ENCODE measurements at regions not wholly inside any gene's neighbourhood (a gene's known extent, or its start where the extent isn't known, plus 50 kb on each side); places are given as distances from the start of the nearest gene placed in this dataset.
"Not testable (repeated sequence)": the region's sequence is repeated elsewhere in the genome, so short reads cannot be mapped to it uniquely, and the experiment has no call there.

DNA sequence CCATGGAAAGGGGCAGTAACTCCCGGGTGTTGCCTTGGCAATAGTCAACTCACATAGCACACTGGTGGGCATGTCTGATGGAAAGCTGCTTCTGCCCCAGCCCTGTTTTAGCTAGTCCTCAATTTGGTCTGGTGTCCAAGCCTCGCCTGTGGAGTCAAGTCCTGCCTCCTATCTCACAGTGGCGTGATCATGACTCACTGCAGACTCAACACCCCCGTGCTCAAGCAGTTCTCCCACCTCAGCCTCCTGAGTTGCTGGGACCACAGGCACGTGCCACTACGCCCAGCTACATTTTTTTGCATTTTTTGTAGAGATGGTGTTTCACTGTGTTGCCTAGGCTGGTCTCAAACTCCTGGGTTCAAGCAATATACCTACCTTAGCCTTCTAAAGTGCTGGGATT lies 218.9 kb upstream of the FRG2C start:
- not testable (repeated sequence) for H3K4me3 ChIP-seq (replicated peaks; ENCODE audit: low read depth, low read length); DNase-seq (ENCODE audit: low read depth)

GRCh38 chr3:75446948-75447347 lies 217.2 kb upstream of the FRG2C start:
- not testable (repeated sequence) for DNase-seq (ENCODE audit: low read depth); H3K4me3 ChIP-seq (replicated peaks; ENCODE audit: low read depth, low read length)

DNA sequence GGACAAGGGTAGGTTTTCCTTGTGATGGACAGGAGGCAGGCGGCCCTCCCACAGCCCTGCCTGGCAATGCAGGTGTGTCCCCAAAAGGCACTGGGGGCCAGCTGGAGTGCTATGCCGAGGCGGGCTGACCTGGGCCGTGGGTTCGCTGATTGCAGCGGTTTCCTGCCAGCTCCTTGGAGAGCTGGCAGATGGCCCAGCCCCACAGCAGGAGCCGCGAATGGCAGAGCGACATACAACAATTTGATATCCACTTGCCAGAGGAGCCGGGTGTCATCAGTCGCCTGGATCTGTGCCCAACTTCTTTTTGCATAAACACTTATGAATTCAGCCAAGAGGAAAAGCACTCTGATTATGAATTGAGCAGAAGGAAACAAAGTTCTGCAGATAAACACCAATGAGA lies 210.8 kb upstream of the FRG2C start:
- not testable (repeated sequence) for H3K4me3 ChIP-seq (replicated peaks; ENCODE audit: low read depth, low read length); DNase-seq (ENCODE audit: low read depth)

- H3K4me3 ChIP-seq (replicated peaks; ENCODE audit: low read depth, low read length); DNase-seq (ENCODE audit: low read depth): not testable (repeated sequence)
Measured at GRCh38 chr3:75453839-75454238, 210.3 kb upstream of the FRG2C start.

DNA sequence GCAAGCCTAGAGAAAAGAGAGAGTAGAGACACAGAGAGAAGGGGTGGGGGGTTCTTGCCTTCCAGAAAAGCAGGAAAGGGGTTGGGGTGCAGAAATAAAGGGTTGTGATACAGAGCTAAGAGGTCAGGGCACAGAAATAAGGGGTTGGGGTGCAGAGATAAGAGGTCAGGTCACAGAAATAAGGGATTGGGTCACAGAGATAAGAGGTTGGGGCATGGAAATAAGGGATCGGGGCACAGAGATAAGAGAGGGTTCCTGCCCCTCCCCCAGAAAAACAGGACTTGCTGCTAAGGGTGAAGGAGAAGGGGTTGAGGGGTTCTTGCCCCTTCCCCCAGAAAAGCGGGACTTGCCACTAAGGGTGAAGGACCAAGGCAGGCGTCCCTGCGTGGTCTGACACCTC lies 189.6 kb upstream of the FRG2C start:
- not testable (repeated sequence) for DNase-seq (ENCODE audit: low read depth); H3K4me3 ChIP-seq (replicated peaks; ENCODE audit: low read depth, low read length)

- H3K4me3 ChIP-seq (replicated peaks; ENCODE audit: low read depth, low read length); DNase-seq (ENCODE audit: low read depth): not testable (repeated sequence)
Measured at GRCh38 chr3:75496600-75496999, 167.5 kb upstream of the FRG2C start.

DNA sequence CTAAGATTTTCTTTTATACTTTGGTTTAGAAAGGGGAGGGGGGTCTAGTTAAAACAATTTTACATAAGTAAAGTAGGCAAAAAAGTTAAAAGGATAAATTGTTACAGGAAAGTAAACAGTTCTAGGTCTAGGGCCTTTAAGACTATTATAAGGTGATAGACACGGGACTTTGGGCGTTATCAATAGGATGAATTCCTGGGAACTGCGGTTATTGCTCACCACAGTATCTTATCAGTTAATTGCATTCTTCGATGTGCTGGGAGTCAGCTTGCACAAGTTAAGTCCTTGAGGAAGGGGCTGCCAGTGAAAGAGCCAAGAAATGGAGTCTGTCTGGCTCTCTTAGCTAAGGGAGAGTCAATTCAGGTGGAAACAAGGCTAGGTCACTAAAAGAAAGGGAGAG lies 163.8 kb upstream of the FRG2C start:
- not testable (repeated sequence) for DNase-seq (ENCODE audit: low read depth); H3K4me3 ChIP-seq (replicated peaks; ENCODE audit: low read depth, low read length)

GRCh38 chr3:75502171-75502570 lies 162.0 kb upstream of the FRG2C start:
- H3K4me3 ChIP-seq (replicated peaks; ENCODE audit: low read depth, low read length); DNase-seq (ENCODE audit: low read depth): not testable (repeated sequence)

DNA sequence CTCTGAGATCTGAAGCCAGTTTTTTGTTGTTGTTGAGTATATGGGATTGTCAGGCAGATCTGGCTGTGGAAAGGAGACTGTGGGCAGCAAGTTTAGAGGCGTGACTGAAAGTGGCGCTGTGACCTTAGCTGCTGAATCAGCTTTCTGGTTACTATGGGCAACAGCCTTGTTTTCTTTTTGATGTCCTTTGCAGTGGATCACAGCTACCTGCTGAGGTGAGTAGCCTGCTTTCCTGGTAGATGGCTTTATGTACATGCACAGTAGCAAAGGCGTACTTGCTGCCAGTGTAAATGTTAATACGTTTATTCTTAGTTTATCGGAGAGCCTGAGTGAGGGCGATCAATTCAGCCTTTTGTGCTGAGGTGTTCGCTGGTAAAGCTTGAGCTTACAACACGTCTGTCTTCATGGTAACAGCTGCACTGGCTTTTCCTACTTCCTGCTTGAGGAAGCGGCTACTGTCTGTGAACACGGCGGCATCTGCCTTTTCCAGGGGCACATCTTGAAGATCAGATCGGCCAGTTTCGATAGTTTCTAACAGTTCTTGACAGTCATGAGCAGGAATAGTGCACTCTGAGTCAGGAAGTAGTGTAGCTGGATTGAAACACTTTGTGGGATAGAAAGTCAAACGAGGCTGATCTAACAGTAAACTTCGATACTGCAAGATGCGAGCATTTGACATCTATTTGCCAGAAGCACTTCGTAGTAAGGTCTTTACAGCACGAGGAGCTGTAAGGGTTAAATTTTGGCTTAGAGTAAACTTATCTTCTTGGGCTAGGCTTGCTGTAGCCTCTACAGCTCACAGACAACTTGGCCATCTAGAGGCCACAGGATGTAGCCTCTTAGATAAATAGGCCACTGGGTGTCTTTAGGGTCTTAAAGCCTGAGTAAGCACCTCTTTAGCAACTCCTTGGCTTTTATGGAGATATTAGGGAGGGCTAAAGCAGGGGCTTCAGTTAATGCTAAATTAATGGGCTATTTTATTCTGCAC lies 161.1 kb upstream of the FRG2C start:
- peak; percentile 0 for DNase-seq (ENCODE audit: low read depth)
- not testable (repeated sequence) for H3K4me3 ChIP-seq (replicated peaks; ENCODE audit: low read depth, low read length)

GRCh38 chr3:75506603-75507002 lies 157.5 kb upstream of the FRG2C start:
- H3K4me3 ChIP-seq (replicated peaks; ENCODE audit: low read depth, low read length): no peak overlapping the region
- TF ChIP-seq, protein P1, sequence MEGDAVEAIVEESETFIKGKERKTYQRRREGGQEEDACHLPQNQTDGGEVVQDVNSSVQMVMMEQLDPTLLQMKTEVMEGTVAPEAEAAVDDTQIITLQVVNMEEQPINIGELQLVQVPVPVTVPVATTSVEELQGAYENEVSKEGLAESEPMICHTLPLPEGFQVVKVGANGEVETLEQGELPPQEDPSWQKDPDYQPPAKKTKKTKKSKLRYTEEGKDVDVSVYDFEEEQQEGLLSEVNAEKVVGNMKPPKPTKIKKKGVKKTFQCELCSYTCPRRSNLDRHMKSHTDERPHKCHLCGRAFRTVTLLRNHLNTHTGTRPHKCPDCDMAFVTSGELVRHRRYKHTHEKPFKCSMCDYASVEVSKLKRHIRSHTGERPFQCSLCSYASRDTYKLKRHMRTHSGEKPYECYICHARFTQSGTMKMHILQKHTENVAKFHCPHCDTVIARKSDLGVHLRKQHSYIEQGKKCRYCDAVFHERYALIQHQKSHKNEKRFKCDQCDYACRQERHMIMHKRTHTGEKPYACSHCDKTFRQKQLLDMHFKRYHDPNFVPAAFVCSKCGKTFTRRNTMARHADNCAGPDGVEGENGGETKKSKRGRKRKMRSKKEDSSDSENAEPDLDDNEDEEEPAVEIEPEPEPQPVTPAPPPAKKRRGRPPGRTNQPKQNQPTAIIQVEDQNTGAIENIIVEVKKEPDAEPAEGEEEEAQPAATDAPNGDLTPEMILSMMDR (IDR thresholded peaks at IDR 0.05; ENCODE audit: low read length, missing control alignments): no peak
- DNase-seq (ENCODE audit: low read depth): no peak

DNA sequence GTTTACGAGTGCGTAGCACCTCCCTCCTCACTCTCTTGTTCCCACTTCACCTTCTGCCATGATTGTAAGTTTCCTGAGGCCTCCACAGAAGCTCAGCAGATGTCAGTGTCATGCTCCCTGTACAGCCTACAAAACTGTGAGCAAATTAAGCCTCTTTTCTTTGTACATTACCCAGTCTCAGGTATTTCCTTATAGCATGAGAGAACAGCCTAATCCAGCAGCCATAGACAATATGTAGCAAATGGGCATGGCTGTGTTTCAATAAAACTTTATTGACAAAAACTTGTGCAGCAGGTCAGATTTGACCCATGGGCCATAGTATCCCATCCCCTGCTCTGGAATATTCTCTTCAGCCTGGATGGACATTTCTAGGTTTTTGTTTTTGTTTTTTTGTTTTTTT lies 156.2 kb upstream of the FRG2C start:
- DNase-seq (ENCODE audit: low read depth); H3K4me3 ChIP-seq (replicated peaks; ENCODE audit: low read depth, low read length): not testable (repeated sequence)

- not testable (repeated sequence) for H3K4me3 ChIP-seq (replicated peaks; ENCODE audit: low read depth, low read length); DNase-seq (ENCODE audit: low read depth)
Measured at GRCh38 chr3:75527657-75528056, 136.5 kb upstream of the FRG2C start.

GRCh38 chr3:75552095-75552494 lies 112.0 kb upstream of the FRG2C start:
- peak; percentile 16 for DNase-seq (ENCODE audit: low read depth)
- TF ChIP-seq, protein P1 (IDR thresholded peaks at IDR 0.05; ENCODE audit: low read length, missing control alignments): peak; percentile 49
- not testable (repeated sequence) for H3K4me3 ChIP-seq (replicated peaks; ENCODE audit: low read depth, low read length)

DNA sequence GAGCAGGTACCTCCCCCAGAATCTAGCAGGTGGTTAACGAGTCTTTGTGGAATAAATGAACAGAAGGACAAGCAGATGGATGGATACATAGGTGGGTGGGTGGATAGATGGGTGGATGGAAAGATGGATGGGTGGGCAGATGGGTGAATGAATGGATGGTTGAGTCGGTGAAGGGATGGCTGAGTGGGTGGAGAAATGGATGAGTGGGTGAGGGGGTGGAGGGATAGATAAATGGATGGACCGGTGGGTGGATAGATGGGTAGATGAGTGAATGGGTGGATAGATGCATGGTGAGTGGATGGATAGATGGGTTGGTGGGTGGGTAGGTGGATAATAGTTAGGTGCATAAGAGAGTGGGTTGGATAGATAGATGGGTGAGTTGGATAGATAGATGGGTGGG lies 99.7 kb upstream of the FRG2C start:
- H3K4me3 ChIP-seq (replicated peaks; ENCODE audit: low read depth, low read length); DNase-seq (ENCODE audit: low read depth): not testable (repeated sequence)

GRCh38 chr3:75572303-75572702 lies 91.8 kb upstream of the FRG2C start:
- DNase-seq (ENCODE audit: low read depth); H3K4me3 ChIP-seq (replicated peaks; ENCODE audit: low read depth, low read length): not testable (repeated sequence)

- DNase-seq (ENCODE audit: low read depth); H3K4me3 ChIP-seq (replicated peaks; ENCODE audit: low read depth, low read length): not testable (repeated sequence)
Measured at GRCh38 chr3:75579091-75579490, 85.0 kb upstream of the FRG2C start.

DNA sequence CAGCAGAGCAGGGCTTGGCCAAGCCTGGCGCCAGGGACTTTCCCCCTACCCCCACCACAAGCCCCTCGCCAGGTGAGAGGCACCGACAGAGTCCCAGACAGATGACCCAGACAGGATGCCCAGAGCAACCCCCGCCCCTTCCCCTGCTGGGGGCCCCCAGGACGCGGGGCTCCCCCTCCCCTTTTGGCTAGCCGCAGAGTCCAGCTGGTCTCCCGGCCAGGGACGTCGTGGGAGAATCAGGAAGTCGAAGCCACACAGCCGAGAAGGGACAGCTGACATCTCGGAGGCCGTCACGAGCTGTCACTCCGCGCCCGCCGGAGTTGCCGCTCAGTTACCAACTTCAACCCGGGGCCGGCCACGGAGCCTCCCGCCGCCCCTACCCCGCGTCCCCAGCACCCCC lies 84.6 kb upstream of the FRG2C start:
- DNase-seq (ENCODE audit: low read depth); H3K4me3 ChIP-seq (replicated peaks; ENCODE audit: low read depth, low read length): not testable (repeated sequence)
